H1 (cell line): ENCODE measurements at regions not wholly inside any gene's neighbourhood (a gene's known extent, or its start where the extent isn't known, plus 50 kb on each side); places are given as distances from the start of the nearest gene placed in this dataset.

Experiments used
- CHD7 ChIP-seq: fragments of 300-600 bp; sonication (generic); IDR thresholded peaks from 2 replicates; pipeline ENCODE4 v1.7.1; 2012; ENCODE audit warnings: low read length, moderate library complexity, mild to moderate bottlenecking, inconsistent platforms; ENCODE audit not compliant: insufficient replicate concordance
- POLR2AphosphoS5 ChIP-seq: IDR thresholded peaks from 2 replicates; pipeline ENCODE4 v1.6.1; 2011; ENCODE audit warnings: low read depth, low read length
- RBBP5 ChIP-seq: IDR thresholded peaks from 2 replicates; pipeline ENCODE4 v1.7.1; 2012; ENCODE audit warnings: low read depth, mild to moderate bottlenecking, inconsistent platforms, low read length, moderate library complexity, borderline replicate concordance

DNA sequence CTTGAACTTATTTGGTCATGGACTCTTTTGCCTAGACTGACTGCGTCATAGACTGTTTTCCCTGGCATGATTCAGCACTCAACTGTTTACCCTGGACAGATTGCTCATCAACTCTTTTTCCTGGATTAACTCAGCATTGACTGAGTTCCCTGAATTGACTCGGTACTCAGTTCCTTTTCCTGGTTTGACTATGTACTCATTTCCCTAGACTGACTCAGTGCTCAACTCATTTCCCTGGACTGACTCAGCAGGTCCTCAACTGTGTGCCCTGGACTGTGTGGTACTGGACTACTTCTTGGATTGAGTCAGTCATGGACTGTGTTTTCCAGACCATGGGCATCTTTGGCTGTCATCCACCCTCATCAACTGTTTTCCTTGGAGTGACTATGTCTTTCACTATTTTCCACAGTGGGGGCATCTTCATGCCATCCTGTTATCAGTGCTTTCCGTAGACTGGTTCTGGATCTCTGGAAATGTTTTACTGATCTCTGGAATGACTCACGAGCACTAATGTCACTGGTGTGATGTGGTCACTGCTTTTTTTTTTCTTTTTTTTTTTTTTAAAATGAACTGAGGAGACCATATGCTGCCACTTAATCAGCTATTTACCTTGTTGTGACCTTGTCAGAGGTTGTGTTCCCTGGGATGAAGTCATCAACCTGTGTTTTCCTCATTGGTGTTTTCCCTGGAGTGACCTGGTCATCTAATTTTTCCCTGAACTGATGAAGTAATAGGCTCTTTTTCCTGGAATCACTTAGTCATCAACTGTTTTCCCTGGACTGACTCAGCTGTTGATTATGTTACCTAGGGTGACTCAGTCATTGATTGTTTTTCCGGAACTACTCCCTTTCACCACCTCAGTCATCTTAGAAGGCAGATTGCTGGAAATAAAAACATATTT lies 1225.5 kb downstream of the NLGN4Y start:
- TF ChIP-seq CHD7 (no peak), RBBP5 (no peak), POLR2AphosphoS5 (no peak)
